Dendritic cell treated with granulocyte-macrophage colony-stimulating factor and Interleukin-4, amounts not matched to agents 40 ng/mL and 50 ng/mL, for 4 days (primary cell): ENCODE measurements at regions not wholly inside any gene's neighbourhood (a gene's known extent, or its start where the extent isn't known, plus 50 kb on each side); places are given as distances from the start of the nearest gene placed in this dataset.

Source experiments
- H3K27ac Mint-ChIP-seq: one replicate; pipeline ENCODE4 v1.8.0; 2022; ENCODE audit warnings: mild to moderate bottlenecking, mixed read lengths
- H3K27me3 Mint-ChIP-seq: one replicate; pipeline ENCODE4 v1.8.0; 2022; ENCODE audit warnings: mild to moderate bottlenecking, mixed read lengths
- H3K36me3 Mint-ChIP-seq: one replicate; pipeline ENCODE4 v1.8.0; 2022; ENCODE audit warnings: low read depth, mixed read lengths
- H3K4me1 Mint-ChIP-seq: one replicate; pipeline ENCODE4 v1.8.0; 2022; ENCODE audit warnings: low read depth, mixed read lengths
- H3K4me3 Mint-ChIP-seq: one replicate; pipeline ENCODE4 v1.8.0; 2022; ENCODE audit warnings: mild to moderate bottlenecking, moderate library complexity, mixed read lengths
- H3K9me3 Mint-ChIP-seq: one replicate; pipeline ENCODE4 v1.8.0; 2022; ENCODE audit warnings: mixed read lengths
- intact Hi-C: fragments of 100-400 bp; cut with micrococcal nuclease; formaldehyde crosslinking; loops from one replicate; pipeline ENCODE4 v1.15.0; 2022

DNA sequence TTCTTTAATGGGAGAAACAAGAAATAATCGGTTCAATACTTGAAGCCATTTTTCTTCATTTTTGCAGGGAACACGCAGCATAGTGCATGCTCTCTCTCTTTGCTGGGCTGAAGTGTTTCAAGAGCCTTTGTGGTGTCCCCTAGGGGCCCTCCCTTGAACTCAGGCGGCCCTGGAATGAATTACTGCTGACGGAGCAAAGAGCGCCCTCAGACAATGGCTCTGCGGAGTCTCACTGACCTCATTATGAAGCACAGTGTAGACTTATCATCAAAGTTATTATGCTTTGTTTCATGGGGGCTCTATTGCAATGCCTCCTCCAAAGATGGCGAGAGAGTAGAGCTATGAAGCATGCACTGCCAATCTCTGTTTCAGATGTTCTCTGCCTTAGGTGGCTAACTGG, 64.8 kb upstream of the ADCY2 start:
- no peak overlapping the region for H3K4me3 Mint-ChIP-seq
- H3K4me1 Mint-ChIP-seq: no peaks in the 10 kb centered on the region
- no peaks in the 10 kb centered on the region for H3K36me3 Mint-ChIP-seq
- H3K9me3 Mint-ChIP-seq: no peaks in the 10 kb centered on the region
- no peaks in the 10 kb centered on the region for H3K27me3 Mint-ChIP-seq
- H3K27ac Mint-ChIP-seq: no peak overlapping the region
- intact Hi-C loops: no loop called here
